ENCODE measurements at regions not wholly inside any gene's neighbourhood (a gene's known extent, or its start where the extent isn't known, plus 50 kb on each side); places are given as distances from the start of the nearest gene placed in this dataset.

DNA sequence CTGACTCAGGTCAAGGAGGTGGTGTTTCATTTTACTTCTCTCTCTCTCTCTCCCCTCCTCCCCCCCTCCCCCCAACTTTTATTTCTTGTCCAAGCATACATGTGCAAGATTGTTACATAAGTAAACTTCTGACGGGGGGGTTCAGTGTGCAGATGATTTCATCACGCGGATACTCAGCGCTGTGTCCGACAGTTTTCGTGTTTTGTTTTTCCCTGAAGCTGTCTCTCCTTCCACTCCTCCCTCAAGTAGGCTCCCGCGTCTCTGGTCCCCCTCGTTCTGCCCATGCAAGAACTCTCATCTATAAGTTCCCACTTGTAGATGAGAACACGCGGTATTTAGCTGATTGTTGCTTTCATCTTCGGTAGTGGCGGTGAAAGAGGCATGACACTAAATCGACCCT lies 111.0 kb upstream of the ANKRD30BL start:
- no peak for TF ChIP-seq CTCF (CRISPR knock-in tag; IDR thresholded peaks at IDR 0.05)
- TF ChIP-seq CREB1 (IDR thresholded peaks at IDR 0.05), result no peak
- no peak for TF ChIP-seq CREB1 (CRISPR knock-in tag; IDR thresholded peaks at IDR 0.05)
- no peak for TF ChIP-seq POLR2AphosphoS5 (IDR thresholded peaks at IDR 0.05; ENCODE audit: low read depth, low read length)
- TF ChIP-seq E2F1 (CRISPR knock-in tag; IDR thresholded peaks at IDR 0.05), result no peak
- TF ChIP-seq PTBP1 (IDR thresholded peaks at IDR 0.05; ENCODE audit: low read depth, low read length, poor library complexity, severe bottlenecking), result no peak
- no peak for TF ChIP-seq MZF1 (CRISPR knock-in tag; IDR thresholded peaks at IDR 0.05; ENCODE audit: borderline replicate concordance)
- TF ChIP-seq BCL3 (CRISPR knock-in tag; IDR thresholded peaks at IDR 0.05), result no peak
- no peak for TF ChIP-seq SUZ12 (IDR thresholded peaks at IDR 0.05; ENCODE audit: low read depth, low read length)
- no peak for TF ChIP-seq PHF21A (CRISPR knock-in tag; IDR thresholded peaks at IDR 0.05)
- TF ChIP-seq, protein P1, sequence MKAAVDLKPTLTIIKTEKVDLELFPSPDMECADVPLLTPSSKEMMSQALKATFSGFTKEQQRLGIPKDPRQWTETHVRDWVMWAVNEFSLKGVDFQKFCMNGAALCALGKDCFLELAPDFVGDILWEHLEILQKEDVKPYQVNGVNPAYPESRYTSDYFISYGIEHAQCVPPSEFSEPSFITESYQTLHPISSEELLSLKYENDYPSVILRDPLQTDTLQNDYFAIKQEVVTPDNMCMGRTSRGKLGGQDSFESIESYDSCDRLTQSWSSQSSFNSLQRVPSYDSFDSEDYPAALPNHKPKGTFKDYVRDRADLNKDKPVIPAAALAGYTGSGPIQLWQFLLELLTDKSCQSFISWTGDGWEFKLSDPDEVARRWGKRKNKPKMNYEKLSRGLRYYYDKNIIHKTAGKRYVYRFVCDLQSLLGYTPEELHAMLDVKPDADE (CRISPR knock-in tag; IDR thresholded peaks at IDR 0.05), result no peak
- TF ChIP-seq THAP7 (CRISPR knock-in tag; IDR thresholded peaks at IDR 0.05), result no peak
- TF ChIP-seq ZNF577 (CRISPR knock-in tag; IDR thresholded peaks at IDR 0.05; ENCODE audit: borderline replicate concordance, low read depth), result no peak
- TF ChIP-seq EP300 (IDR thresholded peaks at IDR 0.05; ENCODE audit: low read depth in 2 of 2, low read length in 2 of 2), result no peak
- TF ChIP-seq EP300 (CRISPR knock-in tag; IDR thresholded peaks at IDR 0.05; ENCODE audit: borderline replicate concordance), result no peak
- TF ChIP-seq ZNF367 (CRISPR knock-in tag; IDR thresholded peaks at IDR 0.05; ENCODE audit: borderline replicate concordance), result no peak
